Neuron (in vitro differentiated cells): ENCODE measurements at regions not wholly inside any gene's neighbourhood (a gene's known extent, or its start where the extent isn't known, plus 50 kb on each side); places are given as distances from the start of the nearest gene placed in this dataset.

Experiments used
- H2AFZ ChIP-seq: one replicate; pipeline ENCODE4 v1.6.1; 2013; ENCODE audit warnings: low read depth, mild to moderate bottlenecking, inconsistent platforms, low read length, moderate library complexity
- H3K27me3 ChIP-seq: one replicate; pipeline ENCODE4 v1.6.1; 2013; ENCODE audit warnings: low read length; ENCODE audit not compliant: insufficient read depth
- H3K36me3 ChIP-seq: one replicate; pipeline ENCODE4 v1.6.1; 2013; ENCODE audit warnings: low read length; ENCODE audit not compliant: insufficient read depth
- H3K4me1 ChIP-seq: one replicate; pipeline ENCODE4 v1.6.1; 2013; ENCODE audit warnings: low read length; ENCODE audit not compliant: insufficient read depth
- H3K4me3 ChIP-seq: 2 replicates; pipeline ENCODE4 v1.5.1; 2013; ENCODE audit warnings: mild to moderate bottlenecking, low read length, moderate library complexity
- H3K9me3 ChIP-seq: one replicate; pipeline ENCODE4 v1.6.1; 2013; ENCODE audit warnings: low read length

- Histone ChIP-seq H3K9me3 (no peaks in the 10 kb centered on the region), H3K36me3 (no peaks in the 10 kb centered on the region), H2AFZ (no peak overlapping the region), H3K27me3 (no peaks in the 10 kb centered on the region), H3K4me3 (no peak overlapping the region), H3K4me1 (no peaks in the 10 kb centered on the region)
Measured at GRCh38 chr5:144822503-144822902, 651.8 kb downstream of the KCTD16 start.

GRCh38 chr5:144820278-144820677 lies 649.6 kb downstream of the KCTD16 start:
- Histone ChIP-seq H3K4me1 (no peaks in the 10 kb centered on the region), H2AFZ (no peak overlapping the region), H3K4me3 (no peak overlapping the region), H3K27me3 (no peaks in the 10 kb centered on the region), H3K36me3 (no peaks in the 10 kb centered on the region), H3K9me3 (no peaks in the 10 kb centered on the region)

GRCh38 chr5:144815131-144815530 lies 644.5 kb downstream of the KCTD16 start:
- Histone ChIP-seq H3K4me3 (no peak overlapping the region), H3K27me3 (no peaks in the 10 kb centered on the region), H3K4me1 (no peaks in the 10 kb centered on the region), H2AFZ (no peak overlapping the region), H3K36me3 (no peaks in the 10 kb centered on the region), H3K9me3 (no peaks in the 10 kb centered on the region)

- Histone ChIP-seq H3K4me1 (no peaks in the 10 kb centered on the region), H3K27me3 (no peaks in the 10 kb centered on the region), H3K36me3 (no peaks in the 10 kb centered on the region), H2AFZ (no peak overlapping the region), H3K4me3 (no peak overlapping the region), H3K9me3 (no peaks in the 10 kb centered on the region)
Measured at GRCh38 chr5:144812763-144813162, 642.1 kb downstream of the KCTD16 start.

- no peaks in the 10 kb centered on the region for H3K4me1 ChIP-seq
- H3K36me3 ChIP-seq: no peaks in the 10 kb centered on the region
- no peaks in the 10 kb centered on the region for H3K27me3 ChIP-seq
- H2AFZ ChIP-seq: no peak overlapping the region
- no peak overlapping the region for H3K4me3 ChIP-seq
- no peaks in the 10 kb centered on the region for H3K9me3 ChIP-seq
Measured at GRCh38 chr5:144800169-144800568, 629.5 kb downstream of the KCTD16 start.

- no peaks in the 10 kb centered on the region for H3K9me3 ChIP-seq
- H2AFZ ChIP-seq: no peak overlapping the region
- no peaks in the 10 kb centered on the region for H3K4me1 ChIP-seq
- no peak overlapping the region for H3K4me3 ChIP-seq
- no peaks in the 10 kb centered on the region for H3K27me3 ChIP-seq
- H3K36me3 ChIP-seq: no peaks in the 10 kb centered on the region
Measured at GRCh38 chr5:144798595-144798994, 627.9 kb downstream of the KCTD16 start.

- Histone ChIP-seq H3K4me1 (no peaks in the 10 kb centered on the region), H2AFZ (no peak overlapping the region), H3K4me3 (no peak overlapping the region), H3K36me3 (no peaks in the 10 kb centered on the region), H3K27me3 (no peaks in the 10 kb centered on the region), H3K9me3 (no peaks in the 10 kb centered on the region)
Measured at GRCh38 chr5:144794922-144795321, 624.2 kb downstream of the KCTD16 start.

- no peak overlapping the region for H3K4me3 ChIP-seq
- no peaks in the 10 kb centered on the region for H3K9me3 ChIP-seq
- H3K27me3 ChIP-seq: no peaks in the 10 kb centered on the region
- no peak overlapping the region for H2AFZ ChIP-seq
- H3K4me1 ChIP-seq: no peaks in the 10 kb centered on the region
- H3K36me3 ChIP-seq: no peaks in the 10 kb centered on the region
Measured at GRCh38 chr5:144788556-144788955, 617.9 kb downstream of the KCTD16 start.

- no peaks in the 10 kb centered on the region for H3K4me1 ChIP-seq
- H3K27me3 ChIP-seq: no peaks in the 10 kb centered on the region
- H2AFZ ChIP-seq: no peak overlapping the region
- H3K4me3 ChIP-seq: no peak overlapping the region
- H3K36me3 ChIP-seq: no peaks in the 10 kb centered on the region
- H3K9me3 ChIP-seq: no peaks in the 10 kb centered on the region
Measured at GRCh38 chr5:144788046-144788445, 617.4 kb downstream of the KCTD16 start.

GRCh38 chr5:144779368-144779767 lies 608.7 kb downstream of the KCTD16 start:
- no peaks in the 10 kb centered on the region for H3K27me3 ChIP-seq
- H3K4me1 ChIP-seq: no peaks in the 10 kb centered on the region
- no peaks in the 10 kb centered on the region for H3K36me3 ChIP-seq
- no peak overlapping the region for H2AFZ ChIP-seq
- no peaks in the 10 kb centered on the region for H3K9me3 ChIP-seq
- no peak overlapping the region for H3K4me3 ChIP-seq

GRCh38 chr5:144778561-144778960 lies 607.9 kb downstream of the KCTD16 start:
- no peaks in the 10 kb centered on the region for H3K9me3 ChIP-seq
- no peak overlapping the region for H3K4me3 ChIP-seq
- no peak overlapping the region for H2AFZ ChIP-seq
- no peaks in the 10 kb centered on the region for H3K27me3 ChIP-seq
- H3K4me1 ChIP-seq: no peaks in the 10 kb centered on the region
- no peaks in the 10 kb centered on the region for H3K36me3 ChIP-seq

GRCh38 chr5:144774197-144774596 lies 603.5 kb downstream of the KCTD16 start:
- Histone ChIP-seq H3K9me3 (no peaks in the 10 kb centered on the region), H3K4me3 (no peak overlapping the region), H3K27me3 (no peaks in the 10 kb centered on the region), H2AFZ (no peak overlapping the region), H3K36me3 (no peaks in the 10 kb centered on the region), H3K4me1 (no peaks in the 10 kb centered on the region)

- Histone ChIP-seq H3K9me3 (no peaks in the 10 kb centered on the region), H3K4me3 (no peak overlapping the region), H3K36me3 (no peaks in the 10 kb centered on the region), H3K4me1 (no peaks in the 10 kb centered on the region), H3K27me3 (no peaks in the 10 kb centered on the region), H2AFZ (no peak overlapping the region)
Measured at GRCh38 chr5:144773628-144774027, 603.0 kb downstream of the KCTD16 start.

GRCh38 chr5:144771802-144772201 lies 601.1 kb downstream of the KCTD16 start:
- Histone ChIP-seq H3K9me3 (no peaks in the 10 kb centered on the region), H3K4me3 (no peak overlapping the region), H2AFZ (no peak overlapping the region), H3K27me3 (no peaks in the 10 kb centered on the region), H3K36me3 (no peaks in the 10 kb centered on the region), H3K4me1 (no peaks in the 10 kb centered on the region)
